Tibial artery (tissue), 4 donors: ENCODE measurements at regions not wholly inside any gene's neighbourhood (a gene's known extent, or its start where the extent isn't known, plus 50 kb on each side); places are given as distances from the start of the nearest gene placed in this dataset.
A peak's percentile ranks its signal among the peaks of the same experiment; 100 is the strongest.

Experiments
- DNase-seq, 2 donors: peaks; one replicate each; pipeline ENCODE4 v3.0.0-alpha.2; 2019
- H3K27ac ChIP-seq, 2 donors: fragments of 200-600 bp; sonication (generic) in 1 of 2; 1 replicate in 1 of 2; 2 replicates in 1 of 2; pipeline ENCODE4 v1.5.1; 2018 to 2019; ENCODE audit warnings: mild to moderate bottlenecking in 1 of 2
- H3K27me3 ChIP-seq, 2 donors: fragments of 200-600 bp; sonication (generic) in 1 of 2; one replicate each; pipeline versions ENCODE4 v1.5.1 to v1.6.0; 2016 to 2019
- H3K36me3 ChIP-seq, 3 donors: fragments of 200-600 bp; sonication (generic) in 2 of 3; one replicate each; pipeline ENCODE4 v1.5.1; 2016 to 2019; ENCODE audit warnings: mild to moderate bottlenecking in 2 of 3
- H3K4me1 ChIP-seq, 4 donors: fragments of 200-600 bp; sonication (generic) in 2 of 4; 1 replicate in 3 of 4; 2 replicates in 1 of 4; pipeline ENCODE4 v1.5.1; 2016 to 2019
- H3K4me3 ChIP-seq, 2 donors: fragments of 200-600 bp; sonication (generic) in 1 of 2; 1 replicate in 1 of 2; 2 replicates in 1 of 2; pipeline ENCODE4 v1.5.1; 2018 to 2019; ENCODE audit warnings: mild to moderate bottlenecking in 2 of 2
- H3K9me3 ChIP-seq, 3 donors: fragments of 200-600 bp; sonication (generic) in 1 of 3; one replicate each; pipeline ENCODE4 v1.5.1; 2016 to 2019
- intact Hi-C: fragments of 100-400 bp; cut with DNase I; formaldehyde crosslinking; loops from one replicate; pipeline ENCODE4 v1.15.0; 2023; ENCODE audit warnings: low total_unique reads
- TF ChIP-seq, protein P1 (sequence below), 2 experiments: fragments of 200-600 bp in 1 of 2; fragments of 450-650 bp in 1 of 2; IDR thresholded peaks; one replicate each; pipeline ENCODE4 v1.5.1; 2017 to 2019; ENCODE audit warnings: antibody characterized with exemption in 2 of 2, mild to moderate bottlenecking in 1 of 2, moderate library complexity in 1 of 2

GRCh38 chr1:219313961-219314360 is 140.3 kb downstream of the LYPLAL1 start:
- intact Hi-C loops, result no loop called here

GRCh38 chr1:219312967-219313366 is 139.3 kb downstream of the LYPLAL1 start:
- H3K4me3 ChIP-seq, result no peak overlapping the region
- no peak for DNase-seq
- H3K36me3 ChIP-seq, result peaks cover 4 to 12% (median 6%) of the 10 kb centered on the region in 3 donors
- intact Hi-C loops, result no loop called here
- TF ChIP-seq, protein P1, sequence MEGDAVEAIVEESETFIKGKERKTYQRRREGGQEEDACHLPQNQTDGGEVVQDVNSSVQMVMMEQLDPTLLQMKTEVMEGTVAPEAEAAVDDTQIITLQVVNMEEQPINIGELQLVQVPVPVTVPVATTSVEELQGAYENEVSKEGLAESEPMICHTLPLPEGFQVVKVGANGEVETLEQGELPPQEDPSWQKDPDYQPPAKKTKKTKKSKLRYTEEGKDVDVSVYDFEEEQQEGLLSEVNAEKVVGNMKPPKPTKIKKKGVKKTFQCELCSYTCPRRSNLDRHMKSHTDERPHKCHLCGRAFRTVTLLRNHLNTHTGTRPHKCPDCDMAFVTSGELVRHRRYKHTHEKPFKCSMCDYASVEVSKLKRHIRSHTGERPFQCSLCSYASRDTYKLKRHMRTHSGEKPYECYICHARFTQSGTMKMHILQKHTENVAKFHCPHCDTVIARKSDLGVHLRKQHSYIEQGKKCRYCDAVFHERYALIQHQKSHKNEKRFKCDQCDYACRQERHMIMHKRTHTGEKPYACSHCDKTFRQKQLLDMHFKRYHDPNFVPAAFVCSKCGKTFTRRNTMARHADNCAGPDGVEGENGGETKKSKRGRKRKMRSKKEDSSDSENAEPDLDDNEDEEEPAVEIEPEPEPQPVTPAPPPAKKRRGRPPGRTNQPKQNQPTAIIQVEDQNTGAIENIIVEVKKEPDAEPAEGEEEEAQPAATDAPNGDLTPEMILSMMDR (IDR thresholded peaks at IDR 0.05), result no peak
- H3K27me3 ChIP-seq, result no peaks in the 10 kb centered on the region
- H3K27ac ChIP-seq, result no peak overlapping the region
- H3K9me3 ChIP-seq, result peaks cover 0 to 14% (median 0%) of the 10 kb centered on the region in 3 donors
- no peaks in the 10 kb centered on the region for H3K4me1 ChIP-seq

More at GRCh38 chr1:219313961-219314360, 140.3 kb downstream of the LYPLAL1 start:
- Histone ChIP-seq H3K4me3 (no peak overlapping the region), H3K9me3 (peaks cover 0 to 14% (median 0%) of the 10 kb centered on the region in 3 donors), H3K27ac (no peak overlapping the region), H3K4me1 (no peaks in the 10 kb centered on the region), H3K36me3 (peaks cover 4 to 8% (median 6%) of the 10 kb centered on the region in 3 donors), H3K27me3 (no peaks in the 10 kb centered on the region)
- TF ChIP-seq, protein P1 (IDR thresholded peaks at IDR 0.05), result no peak
- no peak for DNase-seq

DNA sequence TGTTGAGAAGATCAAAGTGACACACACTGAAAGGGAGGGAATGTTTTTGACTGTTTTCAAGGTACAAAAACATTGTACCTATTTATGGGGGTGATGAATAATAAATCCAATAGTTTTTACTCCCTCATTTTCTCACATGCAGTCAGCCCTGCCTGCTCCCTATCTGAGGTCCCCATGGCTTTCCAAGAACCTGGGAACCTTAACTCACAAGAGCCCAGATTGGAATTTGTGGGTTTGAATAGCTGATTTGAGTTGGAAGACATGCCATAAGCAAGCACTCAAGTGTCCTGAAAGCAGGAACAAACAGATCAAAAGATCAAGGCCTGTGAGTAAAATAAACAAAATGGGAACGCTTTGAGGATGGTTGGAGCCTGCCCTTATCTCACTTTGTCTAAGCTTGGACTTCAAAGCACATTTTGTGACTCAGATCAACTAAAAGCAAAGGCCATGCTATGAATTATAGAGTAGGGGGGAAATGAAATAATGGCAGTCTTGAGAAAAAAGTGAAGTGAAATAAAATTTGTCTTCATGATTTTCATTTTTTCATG is 136.6 kb downstream of the LYPLAL1 start:
- Histone ChIP-seq H3K4me3 (no peak overlapping the region), H3K27ac (no peak overlapping the region), H3K27me3 (no peaks in the 10 kb centered on the region), H3K36me3 (peaks cover 0 to 4% (median 4%) of the 10 kb centered on the region in 3 donors), H3K9me3 (peaks cover 0 to under 1% (median 0%) of the 10 kb centered on the region in 3 donors), H3K4me1 (peaks cover 0 to 2% (median 0%) of the 10 kb centered on the region in 4 donors)
- TF ChIP-seq, protein P1 (IDR thresholded peaks at IDR 0.05), result no peak
- intact Hi-C loops, result no loop called here
- no peak for DNase-seq

DNA sequence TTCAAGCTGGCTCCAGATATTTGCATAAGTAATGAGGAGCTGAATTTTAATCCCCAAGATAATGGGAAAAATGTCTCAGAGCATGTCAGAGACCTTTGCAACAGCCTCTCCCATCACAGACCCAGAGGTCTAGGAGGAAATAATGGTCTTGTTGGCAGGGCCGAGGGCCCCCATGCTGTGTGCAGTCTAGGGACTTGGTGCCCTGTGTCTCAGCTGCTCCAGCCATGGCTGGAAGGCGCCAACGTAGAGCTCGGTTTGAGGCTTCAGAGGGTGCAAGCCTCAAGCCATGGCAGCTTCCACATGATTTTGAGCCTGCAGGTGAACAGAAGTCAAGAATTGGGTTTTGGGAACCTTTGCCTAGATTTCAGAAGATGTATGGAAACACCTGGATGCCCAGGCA is 134.7 kb downstream of the LYPLAL1 start:
- TF ChIP-seq, protein P1 (IDR thresholded peaks at IDR 0.05), result no peak
- DNase-seq, result no peak
- intact Hi-C loops, result no loop called here

DNA sequence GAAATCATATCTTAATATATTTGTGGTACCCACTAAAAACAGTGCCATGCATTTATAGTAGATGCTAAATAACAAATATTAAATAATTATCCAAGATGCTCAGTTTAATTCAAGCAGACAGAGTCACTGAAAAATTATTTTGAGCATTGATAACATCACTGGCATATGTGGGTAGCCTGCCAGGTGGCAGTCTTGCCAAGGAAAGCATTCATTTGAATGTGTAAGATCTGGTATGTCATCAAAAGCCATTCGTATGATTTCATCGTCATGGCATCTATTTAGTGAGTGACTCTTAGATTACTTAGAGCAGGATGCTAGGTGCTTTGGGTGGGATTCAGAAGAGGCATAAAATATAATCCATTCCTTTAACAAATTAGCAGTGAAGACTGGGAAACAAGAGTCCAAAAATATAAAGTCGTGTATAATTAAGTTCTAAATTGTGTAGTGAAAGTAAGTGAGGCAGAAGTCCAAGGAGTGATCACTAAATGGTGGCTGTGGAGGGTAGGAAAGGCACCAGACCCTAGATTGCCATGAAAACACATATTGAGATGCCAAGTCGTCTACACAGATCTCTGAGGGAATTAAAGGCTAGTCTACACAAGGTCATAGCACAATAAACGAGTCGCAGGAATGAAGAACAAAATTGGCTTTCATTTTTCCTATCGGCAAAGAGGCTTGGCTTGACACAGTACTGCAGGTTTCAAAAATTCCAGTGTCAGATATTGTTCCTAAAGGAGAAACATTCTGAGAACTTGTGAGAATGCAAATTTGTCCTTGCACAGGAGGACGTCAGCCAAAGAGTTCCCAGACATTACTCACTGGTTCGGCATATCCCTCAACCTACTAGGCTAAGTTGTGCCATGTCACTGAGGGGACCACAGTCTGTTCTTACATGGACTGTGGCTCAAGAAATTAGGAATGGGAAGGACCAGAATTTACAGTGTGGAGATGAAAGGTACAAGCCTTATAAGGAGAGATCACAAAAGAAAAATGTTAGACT is 130.8 kb downstream of the LYPLAL1 start:
- intact Hi-C loops, result no loop called here
- DNase-seq, result peak in 1 of 2 donors; percentile 71
- peak overlapping the region; percentile 23 to 33 for H3K4me3 ChIP-seq

More for the DNA sequence above, 134.7 kb downstream of the LYPLAL1 start:
- Histone ChIP-seq H3K4me3 (no peak overlapping the region), H3K36me3 (peaks cover 0 to 4% (median 4%) of the 10 kb centered on the region in 3 donors), H3K9me3 (no peaks in the 10 kb centered on the region), H3K27ac (no peak overlapping the region), H3K4me1 (peaks cover 0 to 20% (median 0%) of the 10 kb centered on the region in 4 donors), H3K27me3 (no peaks in the 10 kb centered on the region)

More for the DNA sequence above, 130.8 kb downstream of the LYPLAL1 start:
- peaks cover 0 to 4% (median under 1%) of the 10 kb centered on the region in 3 donors for H3K36me3 ChIP-seq
- H3K4me1 ChIP-seq, result peaks cover 0 to 27% (median 4%) of the 10 kb centered on the region in 4 donors
- TF ChIP-seq, protein P1 (IDR thresholded peaks at IDR 0.05), result no peak
- no peaks in the 10 kb centered on the region for H3K27me3 ChIP-seq
- no peaks in the 10 kb centered on the region for H3K9me3 ChIP-seq
- peak overlapping the region; percentile 52 to 69 for H3K27ac ChIP-seq
